Body of pancreas (tissue), 4 donors: ENCODE measurements at regions not wholly inside any gene's neighbourhood (a gene's known extent, or its start where the extent isn't known, plus 50 kb on each side); places are given as distances from the start of the nearest gene placed in this dataset.

Experiments
- ATAC-seq: fragments of 150-250 bp; one replicate; pipeline ENCODE4 v1.9.1; 2016
- DNase-seq, 4 donors: peaks; one replicate each; pipeline ENCODE4 v3.0.0-alpha.2; 2019
- H3K27ac ChIP-seq, 4 donors: fragments of 200-600 bp; sonication (generic); 1 replicate in 3 of 4; 2 replicates in 1 of 4; pipeline versions ENCODE4 v1.5.1 to v1.6.1; 2016 to 2019; ENCODE audit warnings: mild to moderate bottlenecking in 1 of 4, mixed read lengths in 1 of 4, moderate library complexity in 1 of 4
- H3K27me3 ChIP-seq, 2 donors: fragments of 200-600 bp; sonication (generic); one replicate each; pipeline ENCODE4 v1.6.0; 2016; ENCODE audit warnings: mild to moderate bottlenecking in 1 of 2
- H3K36me3 ChIP-seq, 2 donors: fragments of 200-600 bp; sonication (generic); replicated peaks in 1 of 2; 2 replicates each; pipeline ENCODE4 v1.5.1; 2016; ENCODE audit warnings: low read depth in 2 of 2; ENCODE audit not compliant: insufficient read depth in 1 of 2
- H3K4me1 ChIP-seq: fragments of 200-600 bp; sonication (generic); one replicate; pipeline ENCODE4 v1.6.0; 2016
- H3K4me3 ChIP-seq, 2 donors: fragments of 200-600 bp; sonication (generic); 1 replicate in 1 of 2; 2 replicates in 1 of 2; pipeline ENCODE4 v1.5.1; 2016 to 2019
- H3K9me3 ChIP-seq, 3 donors: fragments of 200-600 bp; sonication (generic); 1 replicate in 2 of 3; 2 replicates in 1 of 3; pipeline ENCODE4 v1.5.1; 2016
- POLR2A ChIP-seq, 3 donors: fragments of 450-650 bp; IDR thresholded peaks; one replicate each; pipeline ENCODE4 v1.6.1; 2016; ENCODE audit warnings: antibody characterized with exemption in 3 of 3, mild to moderate bottlenecking in 2 of 3
- WGBS, 2 donors: methylation state at CpG; one replicate each; pipeline ENCODE4 v1.1.5; 2017; 5-methylcytosine and 5-hydroxymethylcytosine counted together
- intact Hi-C: fragments of 100-400 bp; cut with DNase I; formaldehyde crosslinking; loops from one replicate; pipeline ENCODE4 v1.15.1; 2023
- TF ChIP-seq, protein P1 (sequence below), 7 experiments: fragments of 450-650 bp in 4 of 7; fragments of 200-600 bp in 3 of 7; sonication (generic) in 3 of 7; IDR thresholded peaks; one replicate each; pipeline ENCODE4 v1.5.1; 2016 to 2019; ENCODE audit warnings: antibody characterized with exemption in 7 of 7

DNA sequence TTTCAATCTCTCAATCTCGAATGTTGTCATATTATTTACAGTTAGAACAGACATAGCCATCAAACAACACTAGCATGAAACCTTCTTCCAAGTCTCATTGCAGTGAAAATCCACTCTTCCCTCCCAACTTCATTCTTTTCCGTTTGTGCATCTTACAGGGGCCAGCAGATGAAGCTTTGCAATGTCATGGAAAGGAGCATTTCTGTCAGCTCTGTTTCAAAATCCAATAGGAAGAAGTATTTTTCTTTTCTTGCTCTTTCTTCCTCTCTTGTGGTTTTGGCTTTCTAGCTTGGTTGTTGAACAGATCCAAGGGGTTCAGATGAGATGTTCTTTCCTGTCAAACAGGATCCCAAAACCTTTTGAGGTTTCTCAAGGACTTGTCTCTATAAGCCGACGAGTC lies 416.6 kb downstream of the AEBP2 start:
- TF ChIP-seq, protein P1, sequence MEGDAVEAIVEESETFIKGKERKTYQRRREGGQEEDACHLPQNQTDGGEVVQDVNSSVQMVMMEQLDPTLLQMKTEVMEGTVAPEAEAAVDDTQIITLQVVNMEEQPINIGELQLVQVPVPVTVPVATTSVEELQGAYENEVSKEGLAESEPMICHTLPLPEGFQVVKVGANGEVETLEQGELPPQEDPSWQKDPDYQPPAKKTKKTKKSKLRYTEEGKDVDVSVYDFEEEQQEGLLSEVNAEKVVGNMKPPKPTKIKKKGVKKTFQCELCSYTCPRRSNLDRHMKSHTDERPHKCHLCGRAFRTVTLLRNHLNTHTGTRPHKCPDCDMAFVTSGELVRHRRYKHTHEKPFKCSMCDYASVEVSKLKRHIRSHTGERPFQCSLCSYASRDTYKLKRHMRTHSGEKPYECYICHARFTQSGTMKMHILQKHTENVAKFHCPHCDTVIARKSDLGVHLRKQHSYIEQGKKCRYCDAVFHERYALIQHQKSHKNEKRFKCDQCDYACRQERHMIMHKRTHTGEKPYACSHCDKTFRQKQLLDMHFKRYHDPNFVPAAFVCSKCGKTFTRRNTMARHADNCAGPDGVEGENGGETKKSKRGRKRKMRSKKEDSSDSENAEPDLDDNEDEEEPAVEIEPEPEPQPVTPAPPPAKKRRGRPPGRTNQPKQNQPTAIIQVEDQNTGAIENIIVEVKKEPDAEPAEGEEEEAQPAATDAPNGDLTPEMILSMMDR (IDR thresholded peaks at IDR 0.05), result no peak
- TF ChIP-seq POLR2A (IDR thresholded peaks at IDR 0.05), result no peak
- ATAC-seq (no peak), DNase-seq (no peak)
- no peaks in the 10 kb centered on the region for H3K27me3 ChIP-seq
- H3K9me3 ChIP-seq, result no peaks in the 10 kb centered on the region
- H3K36me3 ChIP-seq, result no peaks in the 10 kb centered on the region
- no peak overlapping the region for H3K4me3 ChIP-seq
- WGBS, 2 donors, result 61 to 70% methylated on average over 4 of the region's 4 CpGs
- H3K27ac ChIP-seq, result no peak overlapping the region
- intact Hi-C loops, result no loop called here
- peaks cover 4% of the 10 kb centered on the region for H3K4me1 ChIP-seq

DNA sequence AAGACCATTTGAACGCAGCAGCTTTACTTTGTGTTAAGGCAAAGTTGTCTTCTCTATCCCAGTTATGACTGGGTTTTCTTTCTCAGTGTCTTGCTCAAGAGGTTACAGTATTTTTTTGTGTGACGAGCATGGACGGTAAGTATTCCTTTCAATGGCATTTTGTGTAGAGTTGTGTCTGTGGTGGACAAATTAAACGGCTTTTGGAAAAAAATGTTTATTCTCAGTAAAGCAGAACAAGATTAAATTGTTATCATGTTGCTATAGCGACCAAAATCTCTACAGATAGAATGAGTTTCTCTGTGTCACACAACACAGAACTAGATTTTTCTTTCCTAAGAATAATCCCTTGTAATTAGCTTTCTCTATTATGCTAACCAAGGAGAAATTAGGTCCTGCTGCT lies 417.1 kb downstream of the AEBP2 start:
- ATAC-seq, result peak; percentile 62
- peaks cover 4% of the 10 kb centered on the region for H3K4me1 ChIP-seq
- H3K36me3 ChIP-seq, result no peaks in the 10 kb centered on the region
- no peaks in the 10 kb centered on the region for H3K9me3 ChIP-seq
- DNase-seq, result no peak
- 31 to 46% methylated on average over 5 of the region's 5 CpGs for WGBS, 2 donors
- H3K4me3 ChIP-seq, result no peak overlapping the region
- no peak for TF ChIP-seq POLR2A (IDR thresholded peaks at IDR 0.05)
- TF ChIP-seq, protein P1 (IDR thresholded peaks at IDR 0.05), result no peak
- intact Hi-C loops, result no loop called here
- no peaks in the 10 kb centered on the region for H3K27me3 ChIP-seq
- no peak overlapping the region for H3K27ac ChIP-seq

DNA sequence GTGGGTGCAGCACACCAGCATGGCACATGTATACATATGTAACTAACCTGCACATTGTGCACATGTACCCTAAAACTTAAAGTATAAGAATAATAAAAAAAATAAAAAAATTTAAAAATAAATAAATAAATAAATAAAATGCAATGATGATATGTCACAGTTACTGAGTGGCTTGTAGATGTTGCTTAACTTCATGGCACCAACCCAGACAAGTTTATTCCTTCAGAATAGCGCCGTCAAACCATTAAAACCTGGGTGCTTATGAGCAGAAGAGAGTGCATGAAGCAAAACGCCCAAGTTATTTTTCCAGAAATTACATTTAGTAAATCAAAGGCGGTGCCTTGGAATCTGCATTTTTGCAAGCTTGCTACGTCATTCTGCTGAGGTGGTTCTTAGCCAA lies 417.9 kb downstream of the AEBP2 start:
- no peak for TF ChIP-seq POLR2A (IDR thresholded peaks at IDR 0.05)
- TF ChIP-seq, protein P1 (IDR thresholded peaks at IDR 0.05), result no peak
- no peaks in the 10 kb centered on the region for H3K9me3 ChIP-seq
- intact Hi-C loops, result no loop called here
- DNase-seq (no peak), ATAC-seq (no peak)
- no peaks in the 10 kb centered on the region for H3K27me3 ChIP-seq
- H3K4me1 ChIP-seq, result peaks cover 4% of the 10 kb centered on the region
- no peaks in the 10 kb centered on the region for H3K36me3 ChIP-seq
- H3K27ac ChIP-seq, result no peak overlapping the region
- 89 to 94% methylated on average over 5 of the region's 5 CpGs for WGBS, 2 donors
- no peak overlapping the region for H3K4me3 ChIP-seq

DNA sequence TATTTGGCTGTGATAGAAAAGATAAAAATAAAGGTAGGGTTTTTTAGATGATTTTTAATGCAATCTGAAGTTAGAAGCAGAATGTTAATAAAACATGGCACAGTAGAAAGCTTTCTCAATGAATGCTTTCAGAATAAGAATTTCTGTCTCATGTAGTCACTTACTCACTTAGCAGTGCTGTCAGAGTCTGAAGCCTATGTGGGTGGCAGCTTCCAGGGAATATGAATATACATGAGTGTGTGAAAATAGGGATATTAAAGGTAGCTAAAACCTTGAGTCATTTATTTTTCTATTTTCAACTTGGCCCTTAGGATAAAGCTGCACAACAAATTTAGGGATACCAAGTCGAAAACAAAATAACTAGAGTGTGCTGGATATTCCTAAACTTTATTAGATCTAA lies 427.9 kb downstream of the AEBP2 start:
- Histone ChIP-seq H3K36me3 (no peaks in the 10 kb centered on the region), H3K9me3 (no peaks in the 10 kb centered on the region), H3K4me1 (peaks cover 8% of the 10 kb centered on the region), H3K27me3 (no peaks in the 10 kb centered on the region), H3K27ac (no peak overlapping the region), H3K4me3 (no peak overlapping the region)
- DNase-seq, result no peak
- intact Hi-C loops, result no loop called here
- WGBS, 2 donors, result 74% methylated on average over 1 of the region's 1 CpG
- TF ChIP-seq POLR2A (IDR thresholded peaks at IDR 0.05), result no peak
- TF ChIP-seq, protein P1 (IDR thresholded peaks at IDR 0.05), result no peak
- no peak for ATAC-seq

DNA sequence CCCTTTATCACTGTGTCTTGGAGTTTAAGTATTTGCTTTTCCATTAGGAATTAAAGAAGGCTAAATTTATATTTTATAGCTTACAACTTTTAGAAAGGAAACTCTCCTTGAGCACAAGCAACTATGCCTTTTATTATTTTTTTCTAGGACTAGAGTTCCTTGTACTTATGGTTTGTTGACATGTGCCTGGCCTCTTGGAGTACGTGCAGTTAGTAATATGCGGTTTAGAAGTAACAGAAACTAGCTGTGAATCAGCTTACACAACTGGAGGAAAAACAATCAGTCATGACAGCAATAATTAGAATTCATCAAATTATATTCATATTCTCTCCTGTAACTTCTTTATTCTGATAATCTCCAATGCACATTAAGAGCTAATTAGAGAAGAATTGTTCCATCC lies 428.7 kb downstream of the AEBP2 start:
- intact Hi-C loops, result no loop called here
- TF ChIP-seq, protein P1 (IDR thresholded peaks at IDR 0.05), result no peak
- TF ChIP-seq POLR2A (IDR thresholded peaks at IDR 0.05), result no peak
- H3K36me3 ChIP-seq, result no peaks in the 10 kb centered on the region
- DNase-seq (no peak), ATAC-seq (no peak)
- no peak overlapping the region for H3K27ac ChIP-seq
- no peak overlapping the region for H3K4me3 ChIP-seq
- no peaks in the 10 kb centered on the region for H3K9me3 ChIP-seq
- no peaks in the 10 kb centered on the region for H3K27me3 ChIP-seq
- peaks cover 8% of the 10 kb centered on the region for H3K4me1 ChIP-seq
- WGBS, 2 donors, result 33 to 77% methylated on average over 2 of the region's 2 CpGs
